ENCODE measurements at regions not wholly inside any gene's neighbourhood (a gene's known extent, or its start where the extent isn't known, plus 50 kb on each side); places are given as distances from the start of the nearest gene placed in this dataset.

DNA sequence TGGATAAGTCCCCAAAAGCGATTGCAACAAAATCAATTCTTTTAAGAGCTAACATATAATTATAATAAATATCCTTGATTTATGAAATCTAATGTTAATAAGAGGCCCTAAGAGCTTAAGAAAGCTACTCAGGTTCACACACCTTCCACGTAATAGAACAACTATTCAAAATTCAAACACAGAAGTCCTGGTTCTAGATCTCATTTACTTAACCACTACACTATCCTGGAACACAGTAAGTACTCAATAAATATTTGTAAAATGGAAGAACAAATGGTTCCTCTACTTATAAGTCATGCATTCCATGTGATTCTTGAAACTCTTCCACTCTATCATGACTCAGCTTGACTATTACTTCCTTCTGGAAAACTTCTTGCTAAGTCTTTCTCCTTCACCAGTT lies 268.2 kb downstream of the FAM181B start:
- TF ChIP-seq TCF4 (CRISPR knock-in tag; IDR thresholded peaks at IDR 0.05; ENCODE audit: borderline replicate concordance) (no peak), ZFP30 (CRISPR knock-in tag; IDR thresholded peaks at IDR 0.05) (no peak), ZC3H10 (CRISPR knock-in tag; IDR thresholded peaks at IDR 0.05) (no peak), OSR1 (CRISPR knock-in tag; IDR thresholded peaks at IDR 0.05) (no peak), GLIS3 (CRISPR knock-in tag; IDR thresholded peaks at IDR 0.05) (no peak), ESRRG (CRISPR knock-in tag; IDR thresholded peaks at IDR 0.05) (no peak), RARB (CRISPR knock-in tag; IDR thresholded peaks at IDR 0.05) (no peak), ARNTL (CRISPR knock-in tag; IDR thresholded peaks at IDR 0.05; ENCODE audit: borderline replicate concordance, low read depth) (no peak), SNAI2 (CRISPR knock-in tag; IDR thresholded peaks at IDR 0.05) (no peak), ZFP3 (CRISPR knock-in tag; IDR thresholded peaks at IDR 0.05) (no peak), ZNF70 (CRISPR knock-in tag; IDR thresholded peaks at IDR 0.05) (no peak), ZNF565 (CRISPR knock-in tag; conservative IDR thresholded peaks at IDR 0.05; ENCODE audit: low read depth) (no peak)
- TF ChIP-seq, protein P1, sequence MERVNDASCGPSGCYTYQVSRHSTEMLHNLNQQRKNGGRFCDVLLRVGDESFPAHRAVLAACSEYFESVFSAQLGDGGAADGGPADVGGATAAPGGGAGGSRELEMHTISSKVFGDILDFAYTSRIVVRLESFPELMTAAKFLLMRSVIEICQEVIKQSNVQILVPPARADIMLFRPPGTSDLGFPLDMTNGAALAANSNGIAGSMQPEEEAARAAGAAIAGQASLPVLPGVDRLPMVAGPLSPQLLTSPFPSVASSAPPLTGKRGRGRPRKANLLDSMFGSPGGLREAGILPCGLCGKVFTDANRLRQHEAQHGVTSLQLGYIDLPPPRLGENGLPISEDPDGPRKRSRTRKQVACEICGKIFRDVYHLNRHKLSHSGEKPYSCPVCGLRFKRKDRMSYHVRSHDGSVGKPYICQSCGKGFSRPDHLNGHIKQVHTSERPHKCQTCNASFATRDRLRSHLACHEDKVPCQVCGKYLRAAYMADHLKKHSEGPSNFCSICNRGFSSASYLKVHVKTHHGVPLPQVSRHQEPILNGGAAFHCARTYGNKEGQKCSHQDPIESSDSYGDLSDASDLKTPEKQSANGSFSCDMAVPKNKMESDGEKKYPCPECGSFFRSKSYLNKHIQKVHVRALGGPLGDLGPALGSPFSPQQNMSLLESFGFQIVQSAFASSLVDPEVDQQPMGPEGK (CRISPR knock-in tag; IDR thresholded peaks at IDR 0.05; ENCODE audit: borderline replicate concordance) = no peak

All from SK-N-SH treated with all-trans-retinoic acid at 6 μM for 48 hours (cell line).